ENCODE measurements at regions not wholly inside any gene's neighbourhood (a gene's known extent, or its start where the extent isn't known, plus 50 kb on each side); places are given as distances from the start of the nearest gene placed in this dataset.

- TF ChIP-seq CTCF (IDR thresholded peaks at IDR 0.05), result no peak
- TF ChIP-seq POLR2A (IDR thresholded peaks at IDR 0.05), result no peak
- no peak for TF ChIP-seq POLR2AphosphoS5 (IDR thresholded peaks at IDR 0.05; ENCODE audit: insufficient read depth in 1 of 2, low read depth in 1 of 2)
Observed at GRCh38 chr4:187436251-187436650, 559.3 kb upstream of the ZFP42 start.
